NCI-H1105 treated with DMSO at 0.1 percent for 48 hours (cell line): ENCODE measurements at regions not wholly inside any gene's neighbourhood (a gene's known extent, or its start where the extent isn't known, plus 50 kb on each side); places are given as distances from the start of the nearest gene placed in this dataset.
"Not testable (repeated sequence)": the region's sequence is repeated elsewhere in the genome, so short reads cannot be mapped to it uniquely, and the experiment has no call there.

Source experiments
- DNase-seq: peaks from one replicate; lab custom pipeline; 2025; lab: John Stamatoyannopoulos, UW

DNA sequence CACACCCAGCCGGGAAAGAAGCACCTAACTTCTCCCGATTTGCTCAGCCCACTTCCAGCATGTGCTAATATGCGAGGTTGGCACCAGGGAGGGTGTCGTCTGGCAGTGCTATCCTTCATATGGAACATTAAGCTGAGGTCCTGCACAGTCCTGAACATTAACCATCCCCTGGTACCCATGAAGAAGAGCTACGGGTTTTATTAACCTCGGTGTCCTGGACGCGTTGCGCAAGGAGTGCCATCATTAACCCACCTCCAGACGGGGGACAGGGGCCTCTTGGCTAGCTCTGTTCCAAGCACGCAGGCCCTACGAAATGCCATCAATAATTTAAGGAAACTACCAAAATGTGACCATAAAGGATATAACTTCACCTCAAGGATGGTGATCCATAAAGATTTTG, 193.5 kb downstream of the MAF start:
- no peak for DNase-seq

DNA sequence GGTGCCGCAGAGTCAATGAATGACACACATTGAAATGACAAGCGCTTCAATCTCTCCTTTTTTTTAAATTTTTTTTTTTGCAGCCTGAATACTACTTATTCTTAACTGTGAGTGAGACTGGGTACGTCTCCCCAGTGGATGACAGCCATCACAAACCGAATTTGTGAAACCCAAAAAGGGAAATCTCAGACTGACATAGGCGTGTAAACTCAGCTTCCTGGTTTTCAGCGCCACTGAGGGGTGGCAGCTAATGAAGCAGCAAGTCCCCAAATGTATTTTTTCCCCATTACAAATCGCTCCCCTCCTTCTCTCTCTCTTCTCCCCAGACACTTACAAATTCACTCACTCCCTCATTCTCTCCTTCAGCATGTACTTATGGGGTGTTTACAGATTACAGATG, 196.0 kb downstream of the MAF start:
- DNase-seq, result no peak

- no peak for DNase-seq
Measured at GRCh38 chr16:79403534-79403933, 197.0 kb downstream of the MAF start.

DNA sequence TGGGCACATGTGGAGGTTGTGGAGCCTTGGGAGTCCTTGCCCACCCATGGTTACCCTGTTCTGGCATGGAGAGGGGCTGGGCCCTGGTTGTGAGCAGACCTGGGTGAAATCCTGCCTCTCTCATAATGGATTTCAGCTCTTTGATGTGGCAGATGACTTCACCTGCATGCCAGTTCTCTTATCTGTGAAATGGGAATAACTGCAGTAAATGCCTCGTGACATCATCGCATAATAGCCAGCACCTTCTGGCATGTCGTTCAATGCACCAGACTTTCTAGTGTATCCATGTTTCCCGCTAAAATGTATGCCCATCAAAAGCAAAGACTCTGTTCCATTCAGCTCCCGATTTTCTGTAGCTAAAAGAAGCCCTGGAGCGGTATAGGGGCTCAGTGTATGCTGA, 197.6 kb downstream of the MAF start:
- no peak for DNase-seq

DNA sequence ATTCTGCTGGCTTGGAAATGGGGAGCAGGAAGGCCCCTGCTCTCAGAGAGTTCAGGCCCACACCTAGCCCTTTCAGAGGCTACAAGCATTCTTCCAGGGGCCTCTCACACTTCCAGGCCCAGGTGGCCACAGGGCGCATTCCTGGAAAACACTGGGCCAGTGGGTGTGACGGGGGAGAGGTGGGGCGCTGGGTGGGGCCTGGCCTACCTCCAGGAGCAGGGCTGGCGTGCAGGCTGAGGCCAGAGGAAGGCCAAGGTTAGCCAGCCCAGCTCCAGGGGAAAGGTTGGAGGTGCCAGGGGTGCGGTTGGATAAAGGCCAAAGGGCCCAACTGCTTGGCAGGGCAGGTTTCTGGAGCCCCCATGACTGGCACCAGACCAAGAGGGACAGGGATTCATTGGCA, 198.2 kb downstream of the MAF start:
- no peak for DNase-seq

DNA sequence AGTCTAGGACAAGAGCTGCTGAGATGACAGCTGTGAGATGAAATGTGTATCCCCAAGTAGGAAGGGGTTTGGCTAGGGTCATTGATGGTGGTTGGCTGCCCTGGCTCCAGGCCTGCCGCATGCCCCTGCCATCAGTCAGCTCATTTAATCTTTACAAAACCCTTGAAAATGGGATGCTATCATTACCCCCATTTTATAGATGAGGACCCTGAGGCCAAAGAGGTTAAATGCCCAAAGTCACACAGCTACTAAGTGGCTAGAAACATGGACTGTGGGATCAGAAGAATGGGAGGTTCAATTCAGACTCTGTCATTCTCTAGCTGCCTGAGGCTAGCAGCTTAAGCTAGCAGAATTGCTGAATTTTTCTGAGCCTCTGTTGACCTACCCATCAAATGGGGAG, 198.8 kb downstream of the MAF start:
- no peak for DNase-seq

DNA sequence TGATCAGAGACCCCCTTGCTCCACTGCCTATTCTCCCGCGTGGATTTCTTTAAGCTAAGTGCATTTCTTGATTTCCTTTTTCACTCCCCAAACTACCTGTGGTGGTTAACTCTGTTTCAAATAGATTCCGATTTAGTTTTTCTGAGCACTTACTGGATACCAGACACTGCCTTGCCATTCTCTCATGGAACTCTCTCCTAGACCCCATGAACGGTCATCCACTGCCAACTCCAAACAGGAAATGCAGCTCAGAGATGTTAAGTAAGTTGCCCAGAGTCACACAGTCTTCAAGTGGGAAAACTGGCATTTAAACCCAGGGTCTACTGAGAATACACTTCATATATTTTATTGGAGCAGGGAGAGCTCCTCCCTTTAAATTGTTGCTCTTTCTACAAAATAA, 199.4 kb downstream of the MAF start:
- DNase-seq, result no peak

- DNase-seq, result no peak
Measured at GRCh38 chr16:79400462-79401149, 199.9 kb downstream of the MAF start.

DNA sequence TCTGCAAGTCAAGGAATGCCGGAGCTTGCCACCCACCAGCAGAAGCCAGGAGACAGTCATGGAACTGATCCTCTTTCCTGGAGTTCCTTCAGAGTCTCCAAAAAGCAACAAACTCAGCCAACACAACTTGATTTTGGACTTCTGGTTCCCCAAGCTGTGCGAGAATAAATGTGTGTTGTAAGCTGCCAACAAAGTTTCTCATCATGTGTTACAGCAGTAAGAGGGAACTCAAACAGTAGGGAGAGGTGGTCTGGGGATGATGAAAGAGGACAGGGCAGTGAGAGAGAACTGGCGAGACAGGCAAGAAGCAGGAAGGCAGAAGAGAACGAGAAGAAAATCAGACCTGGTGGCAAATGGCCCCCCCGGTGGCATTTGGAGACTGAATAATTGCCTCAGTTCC, 204.9 kb downstream of the MAF start:
- no peak for DNase-seq

GRCh38 chr16:79394206-79394605, 206.3 kb downstream of the MAF start:
- no peak for DNase-seq

GRCh38 chr16:79393564-79393963, 207.0 kb downstream of the MAF start:
- DNase-seq, result no peak

GRCh38 chr16:79393127-79393526, 207.4 kb downstream of the MAF start:
- DNase-seq, result no peak

DNA sequence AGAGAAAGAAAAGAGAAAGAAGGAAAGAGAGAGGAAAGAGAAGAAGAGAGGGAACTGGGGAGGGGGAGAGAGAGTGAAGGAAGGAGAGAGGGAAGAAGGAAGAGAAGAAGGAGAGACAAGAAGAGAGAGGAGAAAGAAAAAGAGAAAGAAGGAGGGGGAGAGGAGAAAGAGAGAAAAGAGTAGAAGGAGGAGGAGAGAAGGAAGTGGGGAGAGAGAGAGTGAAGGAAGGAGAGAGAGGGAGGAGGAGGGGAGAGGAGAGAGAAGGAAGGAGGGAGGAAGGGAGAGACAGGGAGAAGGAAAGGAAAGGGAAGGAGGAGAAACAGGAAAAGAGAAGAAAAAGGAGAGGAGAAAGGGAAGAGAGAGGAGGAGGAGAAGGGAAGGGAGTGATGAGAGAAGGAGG, 208.5 kb downstream of the MAF start:
- DNase-seq, result no peak

GRCh38 chr16:79391395-79391794, 209.1 kb downstream of the MAF start:
- DNase-seq, result no peak

GRCh38 chr16:79390481-79391051, 210.0 kb downstream of the MAF start:
- no peak for DNase-seq

- DNase-seq, result no peak
Measured at GRCh38 chr16:79388396-79388795, 212.1 kb downstream of the MAF start.

GRCh38 chr16:79386299-79386698, 214.2 kb downstream of the MAF start:
- no peak for DNase-seq

DNA sequence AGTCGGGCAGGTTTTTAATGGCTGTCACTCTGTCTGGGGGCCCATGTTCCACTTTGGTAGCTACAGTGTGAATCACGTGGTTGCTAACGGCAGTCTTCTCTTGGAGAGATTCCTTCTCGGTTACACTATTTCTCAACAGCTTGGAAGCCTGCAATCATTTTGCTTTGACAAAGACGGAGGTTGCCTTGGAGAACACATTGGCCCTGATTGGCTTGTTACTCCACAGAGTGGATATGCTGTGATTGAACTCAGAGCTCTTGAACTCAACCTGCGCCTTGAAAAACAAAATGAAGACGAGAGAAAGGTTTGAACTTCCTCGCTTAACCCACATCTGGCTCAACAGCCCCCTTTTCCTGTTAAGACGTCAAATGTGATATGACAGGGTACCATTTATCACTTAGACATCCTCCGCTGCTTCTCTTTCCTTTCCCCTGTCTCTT, 218.9 kb downstream of the MAF start:
- no peak for DNase-seq

GRCh38 chr16:79380995-79381602, 219.4 kb downstream of the MAF start:
- no peak for DNase-seq

GRCh38 chr16:79379095-79379494, 221.4 kb downstream of the MAF start:
- no peak for DNase-seq

GRCh38 chr16:79377082-79377481, 223.5 kb downstream of the MAF start:
- not testable (repeated sequence) for DNase-seq

- DNase-seq, result no peak
Measured at GRCh38 chr16:79375351-79375750, 225.2 kb downstream of the MAF start.

- DNase-seq, result no peak
Measured at GRCh38 chr16:79372503-79373184, 227.9 kb downstream of the MAF start.
